ENCODE measurements at regions not wholly inside any gene's neighbourhood (a gene's known extent, or its start where the extent isn't known, plus 50 kb on each side); places are given as distances from the start of the nearest gene placed in this dataset.

- no peak overlapping the region for H3K4me2 ChIP-seq (ENCODE audit: insufficient read depth, low read length)
- no peak overlapping the region for H2AFZ ChIP-seq (ENCODE audit: low read depth, low read length)
- no peak for ATAC-seq
- no peaks in the 10 kb centered on the region for H4K20me1 ChIP-seq (replicated peaks; ENCODE audit: control insufficient read depth, insufficient read depth, low read length)
- WGBS (ENCODE audit: insufficient coverage, low coverage, missing lambda C conversion rate), result 3% methylated on average over 2 of the region's 2 CpGs
- CTCF ChIA-PET (ENCODE audit: low intra/inter-chr PET ratio), result no interaction called here
- no peak for FAIRE-seq
- H3K27me3 ChIP-seq (ENCODE audit: control insufficient read depth in 2 of 2, insufficient read depth in 2 of 2, low read length in 2 of 2), result no peaks in the 10 kb centered on the region
- intact Hi-C loops (cut with micrococcal nuclease), result no loop called here
- POLR2A ChIA-PET, result no interaction called here
- no peak overlapping the region for H3K4me3 ChIP-seq
- TF ChIP-seq ZNF282 (CRISPR knock-in tag; IDR thresholded peaks at IDR 0.05), result no peak
- no peak for TF ChIP-seq MEIS2 (IDR thresholded peaks at IDR 0.05; ENCODE audit: partially characterized antibody)
- TF ChIP-seq DEAF1 (CRISPR knock-in tag; IDR thresholded peaks at IDR 0.05), result no peak
- no peak for TF ChIP-seq ESRRA (IDR thresholded peaks at IDR 0.05; ENCODE audit: borderline replicate concordance, low read depth)
- TF ChIP-seq, protein P1, sequence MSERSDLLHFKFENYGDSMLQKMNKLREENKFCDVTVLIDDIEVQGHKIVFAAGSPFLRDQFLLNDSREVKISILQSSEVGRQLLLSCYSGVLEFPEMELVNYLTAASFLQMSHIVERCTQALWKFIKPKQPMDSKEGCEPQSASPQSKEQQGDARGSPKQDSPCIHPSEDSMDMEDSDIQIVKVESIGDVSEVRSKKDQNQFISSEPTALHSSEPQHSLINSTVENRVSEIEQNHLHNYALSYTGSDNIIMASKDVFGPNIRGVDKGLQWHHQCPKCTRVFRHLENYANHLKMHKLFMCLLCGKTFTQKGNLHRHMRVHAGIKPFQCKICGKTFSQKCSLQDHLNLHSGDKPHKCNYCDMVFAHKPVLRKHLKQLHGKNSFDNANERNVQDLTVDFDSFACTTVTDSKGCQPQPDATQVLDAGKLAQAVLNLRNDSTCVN (CRISPR knock-in tag; IDR thresholded peaks at IDR 0.05), result no peak
- no peak for TF ChIP-seq CEBPG (CRISPR knock-in tag; IDR thresholded peaks at IDR 0.05)
- no peak for TF ChIP-seq CEBPG (tag; conservative IDR thresholded peaks at IDR 0.05 in 1 of 2, IDR thresholded peaks at IDR 0.05 in 1 of 2)
- no peaks in the 10 kb centered on the region for H3K4me1 ChIP-seq (replicated peaks in 1 of 2; ENCODE audit: control insufficient read depth in 2 of 2, insufficient read depth in 2 of 2, low read length in 2 of 2)
- no peaks in the 10 kb centered on the region for H3K36me3 ChIP-seq (ENCODE audit: control insufficient read depth, insufficient read depth, low read length)
- in situ Hi-C loops (cut with MboI), result no loop called here
- no peak for DNase-seq (ENCODE audit: extremely low read depth in 1 of 4, low spot score in 3 of 4)
- H3K27ac ChIP-seq (ENCODE audit: extremely low read depth, low read depth, low read length), result no peak overlapping the region
- H3K79me2 ChIP-seq (ENCODE audit: control insufficient read depth, insufficient read depth, low read length), result no peaks in the 10 kb centered on the region
- H3K9me3 ChIP-seq (replicated peaks; ENCODE audit: control insufficient read depth, insufficient read depth, low read depth, low read length), result no peaks in the 10 kb centered on the region; the same call in 1 of the 2 replicates
- H3K9me1 ChIP-seq (ENCODE audit: control insufficient read depth, insufficient read depth, low read length), result no peaks in the 10 kb centered on the region
- BruUV-seq (replicated peaks), result no TSS peak
- H3K9ac ChIP-seq (ENCODE audit: insufficient read depth in 1 of 2, low read depth in 2 of 2, low read length in 2 of 2), result no peak overlapping the region
Observed at GRCh38 chr12:97923546-97923945, 460.9 kb downstream of the RMST start.

All from K562 (cell line).